Activated naive CD8-positive, alpha-beta T cell treated with anti-CD3 and anti-CD28 coated beads, Interleukin-2, amount 10 ng/mL, durations not matched to agents 7 days and 5 days (primary cell): ENCODE measurements at regions not wholly inside any gene's neighbourhood (a gene's known extent, or its start where the extent isn't known, plus 50 kb on each side); places are given as distances from the start of the nearest gene placed in this dataset.
"Not testable (repeated sequence)": the region's sequence is repeated elsewhere in the genome, so short reads cannot be mapped to it uniquely, and the experiment has no call there.

Experiments
- ATAC-seq: fragments of 150-1000 bp; cut with Tn5 transposase; one replicate; pipeline ENCODE4 v1.10.0; 2021; ENCODE audit warnings: low read depth, moderate library complexity
- POLR2A ChIA-PET: fragments of 350-600 bp; sonication (Branson Sonifier 250); formaldehyde crosslinking; loops from one replicate; lab custom pipeline; 2021; ENCODE audit warnings: antibody characterized with exemption; lab: Charles Lee
- DNase-seq: peaks from one replicate; pipeline ENCODE4 v3.0.0; 2021
- H3K27ac Mint-ChIP-seq: one replicate; pipeline ENCODE4 v1.8.0; 2022; ENCODE audit warnings: mild to moderate bottlenecking, mixed read lengths
- H3K27me3 Mint-ChIP-seq: one replicate; pipeline ENCODE4 v1.8.0; 2022; ENCODE audit warnings: mild to moderate bottlenecking, moderate library complexity, mixed read lengths
- H3K36me3 Mint-ChIP-seq: one replicate; pipeline ENCODE4 v1.8.0; 2021; ENCODE audit warnings: mild to moderate bottlenecking, mixed read lengths
- H3K4me1 Mint-ChIP-seq: one replicate; pipeline ENCODE4 v1.8.0; 2021; ENCODE audit warnings: mixed read lengths
- H3K4me3 Mint-ChIP-seq: one replicate; pipeline ENCODE4 v1.8.0; 2022; ENCODE audit warnings: mild to moderate bottlenecking, moderate library complexity, mixed read lengths
- H3K9me3 Mint-ChIP-seq: one replicate; pipeline ENCODE4 v1.8.0; 2021; ENCODE audit warnings: mixed read lengths

DNA sequence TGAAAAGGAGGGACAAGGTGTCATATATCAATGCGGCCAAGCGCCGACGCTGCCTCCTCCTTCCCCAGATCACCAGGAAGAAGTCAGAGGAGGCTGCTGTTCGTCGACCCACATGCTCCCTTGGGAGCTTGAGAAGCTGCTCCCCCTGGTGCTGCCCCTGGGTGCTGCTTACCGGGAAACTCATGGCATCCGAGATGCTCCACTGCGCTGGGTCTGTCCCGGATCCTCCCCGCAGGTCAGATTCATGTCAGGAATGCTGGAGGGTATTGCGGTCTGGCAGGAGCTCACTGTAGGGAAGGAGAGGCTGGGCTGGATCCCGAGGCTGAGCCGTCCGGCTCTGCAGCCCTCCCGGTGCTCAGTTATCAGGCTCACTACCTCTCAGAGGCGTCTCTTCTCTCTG is 123.7 kb upstream of the FAM20C start:
- POLR2A ChIA-PET: no interaction called here
- ATAC-seq: no peak

DNA sequence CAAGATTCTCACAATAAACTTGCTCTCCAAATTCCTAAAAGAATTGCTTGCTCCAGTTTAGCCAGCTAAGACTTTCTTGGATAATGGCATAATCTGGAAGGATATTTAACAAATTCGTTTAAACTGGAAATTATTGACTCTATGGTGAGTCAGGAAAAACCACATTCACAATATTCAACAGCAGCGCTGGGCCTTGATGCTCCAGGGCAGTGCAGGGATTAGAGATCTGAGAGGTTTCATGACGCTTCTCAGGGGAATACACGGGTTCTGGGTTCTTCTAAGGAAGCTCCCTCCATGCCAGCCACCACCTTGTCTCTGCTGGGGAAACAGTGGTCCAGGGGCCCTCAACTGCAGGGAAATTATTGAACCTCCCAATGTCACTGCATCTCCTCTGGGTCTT is 123.3 kb upstream of the FAM20C start:
- H3K4me3 Mint-ChIP-seq, DNase-seq, H3K27ac Mint-ChIP-seq, H3K36me3 Mint-ChIP-seq, POLR2A ChIA-PET, H3K9me3 Mint-ChIP-seq, ATAC-seq, H3K4me1 Mint-ChIP-seq, H3K27me3 Mint-ChIP-seq: not testable (repeated sequence)

More for the DNA sequence above, 123.7 kb upstream of the FAM20C start:
- no peaks in the 10 kb centered on the region for H3K27me3 Mint-ChIP-seq
- H3K4me1 Mint-ChIP-seq: no peaks in the 10 kb centered on the region
- H3K27ac Mint-ChIP-seq: no peak overlapping the region
- DNase-seq: no peak
- H3K9me3 Mint-ChIP-seq: no peaks in the 10 kb centered on the region
- H3K36me3 Mint-ChIP-seq: no peaks in the 10 kb centered on the region
- no peak overlapping the region for H3K4me3 Mint-ChIP-seq

DNA sequence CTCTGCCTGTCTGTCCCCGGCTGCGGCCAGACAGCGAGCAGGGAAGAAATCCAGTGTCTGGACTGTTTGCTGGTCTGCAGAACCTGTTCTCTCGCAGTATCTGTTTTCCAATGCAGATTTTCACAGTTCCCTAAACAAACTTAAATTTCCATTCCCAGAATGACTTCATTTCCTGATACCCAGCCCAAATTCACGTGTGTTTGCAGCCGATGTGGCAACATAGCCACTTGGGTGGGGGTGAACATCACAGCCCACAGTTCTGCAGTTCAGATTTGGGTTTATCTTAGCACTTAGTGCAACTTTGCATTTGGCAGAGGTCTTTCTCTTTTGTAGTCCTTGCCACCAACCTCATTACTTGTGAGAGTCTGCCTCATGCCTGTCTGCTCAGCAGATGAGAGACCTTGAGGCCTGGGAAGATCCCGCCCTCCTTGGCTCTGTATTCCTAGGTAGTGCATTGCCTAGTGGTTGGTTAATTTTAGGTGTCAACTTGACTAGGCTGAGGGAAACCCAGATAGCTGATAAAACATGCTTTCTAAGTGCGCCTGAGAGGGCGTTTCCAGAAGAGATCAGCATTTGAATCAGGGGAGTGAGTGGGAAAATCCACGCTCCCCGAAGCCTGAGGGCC is 122.8 kb upstream of the FAM20C start:
- ATAC-seq, POLR2A ChIA-PET, DNase-seq, H3K9me3 Mint-ChIP-seq, H3K4me3 Mint-ChIP-seq, H3K27ac Mint-ChIP-seq, H3K4me1 Mint-ChIP-seq, H3K36me3 Mint-ChIP-seq, H3K27me3 Mint-ChIP-seq: not testable (repeated sequence)

DNA sequence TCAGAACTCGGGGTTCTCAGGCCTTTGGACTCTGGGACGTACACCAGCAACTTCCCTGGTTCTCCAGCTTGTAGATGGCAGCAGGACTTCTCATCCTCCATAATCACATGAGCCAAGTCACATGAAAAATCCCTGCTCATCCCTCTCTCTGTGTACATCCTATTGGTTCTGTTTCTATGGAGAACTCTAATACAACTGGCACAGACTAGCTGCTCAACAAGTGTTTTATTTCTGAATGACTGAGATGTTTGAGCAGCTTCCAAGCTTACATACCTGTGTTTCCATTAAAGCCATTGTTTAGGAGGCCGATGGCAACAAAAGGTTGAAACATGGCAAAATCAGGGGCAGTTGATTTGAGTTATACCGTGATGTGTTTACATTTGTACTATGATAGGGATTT is 122.2 kb upstream of the FAM20C start:
- H3K27ac Mint-ChIP-seq, H3K4me3 Mint-ChIP-seq, ATAC-seq, H3K36me3 Mint-ChIP-seq, H3K4me1 Mint-ChIP-seq, DNase-seq, POLR2A ChIA-PET, H3K27me3 Mint-ChIP-seq, H3K9me3 Mint-ChIP-seq: not testable (repeated sequence)

GRCh38 chr7:70989-71388 is 121.4 kb upstream of the FAM20C start:
- H3K4me3 Mint-ChIP-seq, H3K4me1 Mint-ChIP-seq, H3K27ac Mint-ChIP-seq, ATAC-seq, POLR2A ChIA-PET, H3K9me3 Mint-ChIP-seq, H3K36me3 Mint-ChIP-seq, DNase-seq, H3K27me3 Mint-ChIP-seq: not testable (repeated sequence)

DNA sequence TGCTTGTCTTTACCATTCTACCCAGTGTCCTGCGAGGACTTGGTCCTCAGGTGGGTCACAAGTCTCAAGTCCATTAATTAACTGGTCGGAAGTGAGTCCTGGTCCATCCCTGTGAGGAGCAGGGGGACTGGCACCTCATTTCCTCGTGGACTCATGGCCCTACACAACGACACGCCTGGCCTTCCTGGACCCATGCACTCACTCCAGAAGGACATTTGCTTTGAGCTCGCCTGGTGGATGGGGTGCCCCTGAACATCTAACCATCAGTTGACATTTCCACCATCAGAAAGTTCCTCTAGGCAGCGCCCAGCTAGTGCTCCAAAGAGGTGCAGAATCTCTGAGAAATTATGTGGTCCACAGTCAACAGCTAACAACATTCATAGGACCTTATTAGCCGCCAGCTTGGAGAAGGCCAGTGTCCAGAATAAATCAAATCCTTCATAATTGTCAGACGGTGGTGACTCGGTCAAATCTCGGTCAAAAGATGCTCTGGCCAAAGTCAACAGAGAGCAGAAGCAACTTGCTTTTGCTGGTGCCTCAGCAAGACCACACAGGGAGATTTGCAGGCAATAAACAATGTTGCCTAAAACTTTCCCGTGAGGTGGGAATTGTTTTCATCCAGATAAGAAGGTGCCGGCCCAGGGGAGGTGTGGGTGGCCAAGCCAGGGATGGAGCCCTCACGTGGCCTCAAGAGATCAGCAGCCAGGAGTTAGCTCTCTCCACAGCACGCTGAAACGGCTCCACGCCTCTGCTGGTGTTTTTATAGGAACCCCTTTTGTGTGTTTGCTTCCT is 119.9 kb upstream of the FAM20C start:
- H3K27me3 Mint-ChIP-seq, H3K9me3 Mint-ChIP-seq, H3K4me1 Mint-ChIP-seq, H3K36me3 Mint-ChIP-seq, H3K4me3 Mint-ChIP-seq, H3K27ac Mint-ChIP-seq, ATAC-seq, DNase-seq, POLR2A ChIA-PET: not testable (repeated sequence)

DNA sequence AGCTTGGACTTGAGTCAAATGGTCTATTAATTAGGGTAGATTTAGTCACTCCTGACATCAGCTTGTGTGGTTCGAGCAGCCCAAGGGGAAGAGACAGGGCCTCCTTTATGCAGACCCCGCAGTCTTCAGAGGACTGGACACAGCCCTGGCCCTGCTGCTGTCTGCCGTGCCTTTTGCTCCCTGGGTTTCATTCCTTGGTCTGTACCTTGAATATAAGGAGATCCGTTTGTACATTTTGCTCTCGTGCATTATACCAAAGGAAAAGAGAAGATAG is 119.4 kb upstream of the FAM20C start:
- H3K4me1 Mint-ChIP-seq, ATAC-seq, H3K27me3 Mint-ChIP-seq, DNase-seq, H3K4me3 Mint-ChIP-seq, H3K9me3 Mint-ChIP-seq, H3K36me3 Mint-ChIP-seq, H3K27ac Mint-ChIP-seq, POLR2A ChIA-PET: not testable (repeated sequence)

- H3K9me3 Mint-ChIP-seq, DNase-seq, H3K27me3 Mint-ChIP-seq, POLR2A ChIA-PET, H3K27ac Mint-ChIP-seq, H3K4me3 Mint-ChIP-seq, H3K36me3 Mint-ChIP-seq, H3K4me1 Mint-ChIP-seq, ATAC-seq: not testable (repeated sequence)
Observed at GRCh38 chr7:74008-74540, 118.3 kb upstream of the FAM20C start.

DNA sequence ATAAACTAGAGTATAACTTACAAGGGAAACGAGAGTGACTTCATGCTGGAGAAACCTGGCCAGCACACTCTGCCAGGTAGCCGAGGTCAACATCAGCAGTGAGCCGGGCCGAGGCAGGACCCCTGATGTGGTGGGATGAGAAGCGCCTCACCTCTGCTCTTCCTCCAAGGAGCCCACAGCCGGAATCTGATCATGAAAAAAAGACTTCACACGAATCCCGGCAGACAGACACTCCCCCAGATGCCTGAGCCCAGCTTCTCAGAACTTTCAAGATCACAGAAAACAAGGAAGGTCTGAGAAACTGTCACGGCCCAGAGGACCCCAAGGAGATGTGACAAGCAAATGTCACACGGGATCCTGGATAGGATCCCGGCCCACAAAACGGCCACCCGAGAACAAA is 116.9 kb upstream of the FAM20C start:
- ATAC-seq, H3K4me1 Mint-ChIP-seq, H3K4me3 Mint-ChIP-seq, POLR2A ChIA-PET, H3K36me3 Mint-ChIP-seq, H3K27ac Mint-ChIP-seq, H3K9me3 Mint-ChIP-seq, H3K27me3 Mint-ChIP-seq, DNase-seq: not testable (repeated sequence)

DNA sequence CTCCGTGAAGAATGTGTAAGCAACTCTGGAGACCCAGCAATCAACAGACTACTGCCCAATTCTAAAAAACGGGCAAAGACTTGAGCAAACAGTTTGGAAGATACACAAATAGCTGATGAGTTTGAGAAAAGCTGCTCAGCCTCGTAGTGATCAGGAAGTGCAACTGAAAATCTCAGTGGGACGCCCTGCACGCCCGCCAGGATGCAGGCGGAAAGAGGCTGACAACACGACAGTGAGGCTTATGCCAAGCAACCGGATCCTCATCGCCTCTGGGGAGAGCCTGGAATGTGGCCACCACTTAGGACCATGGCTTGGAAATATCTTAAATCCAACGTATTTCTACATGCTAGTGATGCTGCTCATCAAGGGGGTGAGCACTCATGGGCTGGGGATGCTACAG is 116.2 kb upstream of the FAM20C start:
- ATAC-seq, DNase-seq, H3K36me3 Mint-ChIP-seq, H3K9me3 Mint-ChIP-seq, H3K27me3 Mint-ChIP-seq, H3K4me1 Mint-ChIP-seq, H3K27ac Mint-ChIP-seq, H3K4me3 Mint-ChIP-seq, POLR2A ChIA-PET: not testable (repeated sequence)

GRCh38 chr7:76829-77395 is 115.5 kb upstream of the FAM20C start:
- POLR2A ChIA-PET, H3K27ac Mint-ChIP-seq, H3K4me3 Mint-ChIP-seq, DNase-seq, H3K9me3 Mint-ChIP-seq, ATAC-seq, H3K27me3 Mint-ChIP-seq, H3K4me1 Mint-ChIP-seq, H3K36me3 Mint-ChIP-seq: not testable (repeated sequence)

GRCh38 chr7:78862-79261 is 113.5 kb upstream of the FAM20C start:
- POLR2A ChIA-PET, H3K36me3 Mint-ChIP-seq, H3K27ac Mint-ChIP-seq, H3K9me3 Mint-ChIP-seq, ATAC-seq, H3K27me3 Mint-ChIP-seq, DNase-seq, H3K4me1 Mint-ChIP-seq, H3K4me3 Mint-ChIP-seq: not testable (repeated sequence)

DNA sequence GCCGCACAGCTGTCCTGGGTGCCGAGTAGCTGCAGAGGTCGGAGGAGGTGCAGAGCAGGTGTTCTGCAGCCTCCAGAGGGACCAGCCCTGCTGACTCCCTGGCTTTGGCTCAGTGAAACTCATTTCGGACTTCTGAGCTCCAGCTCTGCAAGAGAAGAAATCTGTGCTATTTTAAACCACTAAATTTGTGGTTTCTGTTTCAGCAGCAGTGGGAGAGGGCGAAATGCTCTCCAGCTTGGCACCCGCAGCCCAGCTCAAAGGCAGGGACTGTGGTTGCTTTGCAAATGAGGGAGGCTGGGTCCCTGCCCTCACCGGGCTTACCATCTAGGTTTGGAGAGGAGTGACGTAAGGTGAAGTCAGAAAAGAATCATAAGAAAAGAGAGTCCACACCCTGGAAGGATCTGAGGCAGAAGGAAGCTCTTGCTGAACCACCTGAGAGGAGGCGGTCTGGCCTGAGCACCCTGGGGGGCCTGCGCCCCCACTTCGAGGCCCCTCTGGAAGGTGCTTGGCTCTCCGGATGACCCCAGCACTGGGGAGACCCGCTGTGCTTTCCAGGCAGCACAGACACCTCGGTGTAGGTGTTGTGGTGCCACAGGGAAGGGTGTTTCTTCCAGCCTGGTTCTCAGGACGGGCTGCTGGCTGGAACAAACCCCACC is 112.8 kb upstream of the FAM20C start:
- H3K4me1 Mint-ChIP-seq: not testable (repeated sequence)

More for the DNA sequence above, 112.8 kb upstream of the FAM20C start:
- H3K27ac Mint-ChIP-seq, H3K27me3 Mint-ChIP-seq, POLR2A ChIA-PET, H3K36me3 Mint-ChIP-seq, ATAC-seq, DNase-seq, H3K4me3 Mint-ChIP-seq, H3K9me3 Mint-ChIP-seq: not testable (repeated sequence)
